Neuronal stem cell (in vitro differentiated cells): ENCODE measurements at regions not wholly inside any gene's neighbourhood (a gene's known extent, or its start where the extent isn't known, plus 50 kb on each side); places are given as distances from the start of the nearest gene placed in this dataset.
"Not testable (repeated sequence)": the region's sequence is repeated elsewhere in the genome, so short reads cannot be mapped to it uniquely, and the experiment has no call there.

Source experiments
- DNase-seq: peaks from one replicate; pipeline ENCODE4 v3.0.0-alpha.2; 2013; ENCODE audit warnings: low spot score
- H2AFZ ChIP-seq: one replicate; pipeline ENCODE4 v1.6.1; 2013; ENCODE audit warnings: mild to moderate bottlenecking, low read length, inconsistent platforms
- H2AK5ac ChIP-seq: 2 replicates; pipeline ENCODE4 v1.6.1; 2013; ENCODE audit warnings: low read depth, mild to moderate bottlenecking, inconsistent platforms, low read length, moderate library complexity, mixed read lengths
- H2BK120ac ChIP-seq: 2 replicates; pipeline ENCODE4 v1.6.1; 2013; ENCODE audit warnings: low read depth, mild to moderate bottlenecking, inconsistent platforms, low read length, moderate library complexity, mixed read lengths
- H2BK12ac ChIP-seq: one replicate; pipeline ENCODE4 v1.6.1; 2013; ENCODE audit warnings: low read length, inconsistent platforms
- H2BK15ac ChIP-seq: 2 replicates; pipeline ENCODE4 v1.6.1; 2013; ENCODE audit warnings: mild to moderate bottlenecking, low read length, inconsistent platforms, mixed read lengths
- H2BK5ac ChIP-seq: one replicate; pipeline ENCODE4 v1.6.1; 2013; ENCODE audit warnings: inconsistent platforms, mild to moderate bottlenecking, low read length, moderate library complexity
- H3K14ac ChIP-seq: one replicate; pipeline ENCODE4 v1.6.1; 2013; ENCODE audit warnings: low read length, inconsistent platforms
- H3K18ac ChIP-seq: 2 replicates; pipeline ENCODE4 v1.6.1; 2013; ENCODE audit warnings: low read length, inconsistent platforms
- H3K23ac ChIP-seq: 2 replicates; pipeline ENCODE4 v1.6.1; 2013; ENCODE audit warnings: low read depth, mild to moderate bottlenecking, mixed read lengths, low read length, inconsistent platforms; ENCODE audit not compliant: poor library complexity
- H3K27ac ChIP-seq: replicated peaks from 3 replicates; pipeline ENCODE4 v1.5.1; 2013; ENCODE audit warnings: low read length, inconsistent platforms
- H3K27me3 ChIP-seq, 3 experiments: 2 replicates each; pipeline ENCODE4 v1.6.1; 2013; ENCODE audit warnings: low read length in 3 of 3, mild to moderate bottlenecking in 2 of 3, inconsistent platforms in 1 of 3, low read depth in 1 of 3, mixed read lengths in 1 of 3, moderate library complexity in 1 of 3; ENCODE audit not compliant: control insufficient read depth in 3 of 3, insufficient read depth in 3 of 3
- H3K36me3 ChIP-seq, 2 donors: replicated peaks in 1 of 2; 2 replicates each; pipeline ENCODE4 v1.6.1; 2013; ENCODE audit warnings: low read length in 2 of 2; ENCODE audit not compliant: control insufficient read depth in 2 of 2, insufficient read depth in 2 of 2
- H3K4ac ChIP-seq: 2 replicates; pipeline ENCODE4 v1.6.1; 2013; ENCODE audit warnings: inconsistent platforms, mild to moderate bottlenecking, low read length, moderate library complexity
- H3K4me1 ChIP-seq, 2 donors: 1 replicate in 1 of 2; 2 replicates in 1 of 2; pipeline ENCODE4 v1.6.1; 2013; ENCODE audit warnings: low read length in 2 of 2, low read depth in 1 of 2; ENCODE audit not compliant: control insufficient read depth in 2 of 2, insufficient read depth in 1 of 2
- H3K4me2 ChIP-seq: one replicate; pipeline ENCODE4 v1.6.1; 2013; ENCODE audit warnings: mild to moderate bottlenecking, low read length, inconsistent platforms; ENCODE audit not compliant: insufficient read depth, poor library complexity, severe bottlenecking
- H3K4me3 ChIP-seq, 2 donors: 2 replicates each; pipeline ENCODE4 v1.5.1; 2013; ENCODE audit warnings: low read length in 2 of 2, mild to moderate bottlenecking in 2 of 2, inconsistent platforms in 1 of 2, moderate library complexity in 1 of 2
- H3K79me1 ChIP-seq: one replicate; pipeline ENCODE4 v1.6.1; 2013; ENCODE audit warnings: low read depth, mild to moderate bottlenecking, inconsistent platforms, low read length, moderate library complexity
- H3K9ac ChIP-seq: one replicate; pipeline ENCODE4 v1.6.1; 2013; ENCODE audit warnings: mild to moderate bottlenecking, low read depth, low read length, inconsistent platforms; ENCODE audit not compliant: poor library complexity
- H3K9me3 ChIP-seq, 2 donors: replicated peaks in 1 of 2; 2 replicates each; pipeline versions ENCODE3 to v1.6.1; 2013; ENCODE audit warnings: low read length in 2 of 2, mild to moderate bottlenecking in 2 of 2, inconsistent platforms in 1 of 2, low read depth in 1 of 2, mixed read lengths in 1 of 2, moderate library complexity in 1 of 2; ENCODE audit not compliant: control insufficient read depth in 2 of 2, insufficient read depth in 1 of 2
- H4K8ac ChIP-seq: one replicate; pipeline ENCODE4 v1.6.1; 2013; ENCODE audit warnings: low read depth, mild to moderate bottlenecking, inconsistent platforms, low read length, moderate library complexity
- H4K91ac ChIP-seq: one replicate; pipeline ENCODE4 v1.6.1; 2013; ENCODE audit warnings: low read length, low read depth, mild to moderate bottlenecking, inconsistent platforms; ENCODE audit not compliant: poor library complexity
- WGBS, 2 donors: extraction: QIAGEN DNeasy Blood & Tissue Kit; methylation state at CpG; one replicate each; pipeline ENCODE4 v1.1.7; 2013; ENCODE audit warnings: missing lambda C conversion rate in 2 of 2, mixed read lengths in 1 of 2; ENCODE audit not compliant: insufficient read length in 2 of 2, insufficient replicate concordance in 1 of 2; ENCODE audit errors: extremely low coverage in 2 of 2; 5-methylcytosine and 5-hydroxymethylcytosine counted together

DNA sequence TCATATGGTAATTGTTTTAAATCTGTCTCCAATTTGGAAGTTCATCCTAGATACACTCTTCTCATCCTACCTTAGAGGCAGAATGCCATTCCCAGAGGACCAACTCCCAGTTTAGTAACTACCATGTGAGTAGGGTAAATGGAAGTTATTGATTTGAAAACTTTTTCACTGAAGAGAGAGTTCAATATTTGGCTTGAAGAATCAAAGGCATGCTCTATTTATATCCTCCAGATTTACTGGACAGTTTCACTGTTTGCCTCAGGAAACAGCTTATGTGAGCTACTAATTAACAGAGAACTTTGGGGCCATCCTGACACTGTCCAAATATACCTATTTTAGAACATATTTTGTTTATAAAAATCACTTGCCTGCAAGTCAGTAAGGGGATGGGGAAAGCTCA, 607.2 kb upstream of the GYPC start:
- no peak for DNase-seq
- Histone ChIP-seq H3K79me1 (no peaks in the 10 kb centered on the region), H2BK5ac (no peak overlapping the region), H4K8ac (no peak overlapping the region), H3K27ac (no peak overlapping the region), H3K9ac (no peak overlapping the region), H3K4me1 (no peaks in the 10 kb centered on the region), H3K27me3 (no peaks in the 10 kb centered on the region), H3K4me3 (no peak overlapping the region), H4K91ac (no peak overlapping the region), H3K23ac (no peak overlapping the region), H2BK12ac (no peak overlapping the region), H2AFZ (no peak overlapping the region), H2AK5ac (no peak overlapping the region), H3K36me3 (no peaks in the 10 kb centered on the region), H3K9me3 (no peaks in the 10 kb centered on the region), H2BK120ac (no peak overlapping the region), H3K4ac (no peak overlapping the region), H3K18ac (no peak overlapping the region), H3K4me2 (no peak overlapping the region), H3K14ac (no peak overlapping the region), H2BK15ac (no peak overlapping the region)

DNA sequence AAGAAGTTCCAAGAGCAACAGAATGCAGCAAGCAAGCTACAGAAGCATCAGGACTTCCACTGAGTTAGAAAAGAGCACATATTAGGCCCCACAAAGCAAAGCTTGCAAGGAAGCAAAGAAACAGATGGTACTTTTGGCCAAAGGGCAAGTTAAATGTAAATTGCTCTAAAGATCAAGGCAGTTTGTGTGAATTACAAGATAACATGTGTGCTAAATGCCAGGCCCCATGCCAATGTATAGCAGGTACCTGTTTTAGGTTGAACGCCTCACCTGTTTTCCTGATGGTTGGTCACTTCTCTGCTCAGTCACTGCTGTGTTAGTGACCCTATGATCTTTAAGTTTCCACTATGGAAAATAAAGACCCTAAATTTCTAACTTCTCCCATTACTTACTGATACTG, 606.5 kb upstream of the GYPC start:
- Histone ChIP-seq H3K14ac (no peak overlapping the region), H2BK12ac (no peak overlapping the region), H3K9me3 (no peaks in the 10 kb centered on the region), H4K91ac (no peak overlapping the region), H2BK5ac (no peak overlapping the region), H2AFZ (no peak overlapping the region), H3K4ac (no peak overlapping the region), H3K4me2 (no peak overlapping the region), H3K27me3 (no peaks in the 10 kb centered on the region), H3K9ac (no peak overlapping the region), H3K4me1 (no peaks in the 10 kb centered on the region), H3K36me3 (no peaks in the 10 kb centered on the region), H3K79me1 (no peaks in the 10 kb centered on the region), H2BK15ac (no peak overlapping the region), H2BK120ac (no peak overlapping the region), H3K23ac (no peak overlapping the region), H3K4me3 (no peak overlapping the region), H4K8ac (no peak overlapping the region), H2AK5ac (no peak overlapping the region), H3K27ac (no peak overlapping the region), H3K18ac (no peak overlapping the region)
- WGBS, 2 donors = no CpG with 5 or more reads among the region's 1 CpG
- no peak for DNase-seq

DNA sequence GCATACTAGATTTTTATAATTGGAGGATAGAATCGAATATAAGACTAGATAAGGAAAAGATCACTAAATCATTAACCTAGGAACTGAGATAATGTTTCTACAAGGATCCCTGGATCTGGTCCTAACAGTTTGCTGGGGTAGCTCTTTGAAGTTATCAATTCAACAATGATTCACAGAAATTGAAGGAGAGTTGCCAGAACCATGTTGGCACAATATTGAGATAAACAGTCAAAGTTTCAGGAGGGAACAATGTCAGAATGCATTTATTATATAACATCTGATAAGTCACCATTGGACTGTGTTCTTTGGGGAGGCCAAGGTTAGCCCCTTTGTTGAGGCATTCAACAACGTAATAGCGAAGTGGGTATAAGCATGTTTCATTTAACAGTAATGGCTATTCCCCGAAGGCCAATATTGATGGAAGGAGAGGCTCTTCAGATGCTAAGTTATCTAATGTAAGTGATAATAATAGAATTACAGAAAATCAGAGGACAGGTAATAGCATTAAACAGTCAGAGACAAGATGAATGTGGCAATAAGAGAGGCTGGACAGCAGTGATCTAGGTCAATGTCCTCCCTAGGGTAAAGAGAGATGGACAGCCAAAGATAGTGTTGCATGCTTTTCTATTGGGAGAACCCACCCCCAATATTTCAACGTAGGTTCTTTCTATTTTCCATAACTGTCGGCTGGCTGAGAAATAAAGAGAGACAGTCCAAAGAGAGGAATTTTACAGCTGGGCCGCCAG, 604.8 kb upstream of the GYPC start:
- no peak overlapping the region for H4K91ac ChIP-seq
- no peak overlapping the region for H3K4ac ChIP-seq
- H2AFZ ChIP-seq = no peak overlapping the region
- no peak overlapping the region for H3K18ac ChIP-seq
- no peaks in the 10 kb centered on the region for H3K79me1 ChIP-seq
- WGBS, 2 donors = no CpG with 5 or more reads among the region's 7 CpGs
- no peak overlapping the region for H2BK5ac ChIP-seq
- DNase-seq = no peak
- no peak overlapping the region for H3K27ac ChIP-seq
- no peaks in the 10 kb centered on the region for H3K36me3 ChIP-seq
- H3K23ac ChIP-seq = no peak overlapping the region
- no peak overlapping the region for H2BK15ac ChIP-seq
- H4K8ac ChIP-seq = no peak overlapping the region
- H3K4me2 ChIP-seq = no peak overlapping the region
- no peak overlapping the region for H3K4me3 ChIP-seq
- no peak overlapping the region for H2BK12ac ChIP-seq
- no peaks in the 10 kb centered on the region for H3K4me1 ChIP-seq
- H3K9ac ChIP-seq = no peak overlapping the region
- no peaks in the 10 kb centered on the region for H3K27me3 ChIP-seq
- H3K9me3 ChIP-seq = no peaks in the 10 kb centered on the region
- H2BK120ac ChIP-seq = no peak overlapping the region
- H2AK5ac ChIP-seq = no peak overlapping the region
- no peak overlapping the region for H3K14ac ChIP-seq

DNA sequence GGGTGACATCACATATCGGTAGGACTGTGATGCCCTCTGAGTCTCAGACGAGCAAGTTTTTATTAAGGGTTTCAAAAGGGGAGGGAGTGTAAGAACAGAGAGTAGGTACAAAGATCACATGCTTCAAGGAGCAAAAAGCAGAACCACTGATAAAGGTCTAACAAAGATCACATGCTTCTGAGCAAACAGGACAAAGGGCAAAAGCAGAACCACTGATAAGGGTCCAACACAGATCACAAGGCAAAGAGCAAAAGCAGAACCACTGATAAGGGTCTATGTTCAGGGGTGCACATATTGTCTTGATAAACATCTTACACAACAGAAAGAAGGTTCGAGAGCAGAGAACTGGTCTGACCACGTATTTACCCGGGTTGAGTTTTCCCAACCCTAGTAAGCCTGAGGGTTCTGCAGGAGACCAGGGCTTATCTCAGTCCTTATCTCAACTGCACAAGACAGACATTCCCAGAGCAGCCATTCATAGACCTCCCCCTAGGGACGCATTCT, 604.2 kb upstream of the GYPC start:
- H3K27ac ChIP-seq, H3K79me1 ChIP-seq, H3K4me3 ChIP-seq, H3K14ac ChIP-seq, H3K36me3 ChIP-seq, H3K4me2 ChIP-seq, H2AK5ac ChIP-seq, DNase-seq, H2BK12ac ChIP-seq, H3K27me3 ChIP-seq, H3K4ac ChIP-seq, H3K18ac ChIP-seq, H3K4me1 ChIP-seq, H2BK120ac ChIP-seq, H3K9ac ChIP-seq, H2BK15ac ChIP-seq, H4K8ac ChIP-seq, H3K23ac ChIP-seq, H4K91ac ChIP-seq, H3K9me3 ChIP-seq, H2BK5ac ChIP-seq, H2AFZ ChIP-seq: not testable (repeated sequence)
- no CpG with 5 or more reads among the region's 6 CpGs for WGBS, 2 donors
